Right renal pelvis (tissue), 4 donors: ENCODE measurements at regions not wholly inside any gene's neighbourhood (a gene's known extent, or its start where the extent isn't known, plus 50 kb on each side); places are given as distances from the start of the nearest gene placed in this dataset.

Experiments
- DNase-seq, 4 donors: peaks; one replicate each; pipeline ENCODE4 v3.0.0-alpha.2; 2013; ENCODE audit warnings: low read depth in 4 of 4, low spot score in 3 of 4, missing footprints in 1 of 4

- DNase-seq = no peak
Measured at GRCh38 chr1:217012659-217013058, 289.4 kb upstream of the ESRRG start.

GRCh38 chr1:217011097-217011496 lies 287.9 kb upstream of the ESRRG start:
- DNase-seq = no peak

GRCh38 chr1:217010253-217010652 lies 287.0 kb upstream of the ESRRG start:
- DNase-seq = no peak

- no peak for DNase-seq
Measured at GRCh38 chr1:217009376-217009775, 286.1 kb upstream of the ESRRG start.

GRCh38 chr1:217004776-217005436 lies 281.7 kb upstream of the ESRRG start:
- no peak for DNase-seq

GRCh38 chr1:217003355-217003754 lies 280.1 kb upstream of the ESRRG start:
- no peak for DNase-seq

- DNase-seq = no peak
Measured at GRCh38 chr1:216997831-216998230, 274.6 kb upstream of the ESRRG start.

GRCh38 chr1:216997069-216997468 lies 273.8 kb upstream of the ESRRG start:
- no peak for DNase-seq

GRCh38 chr1:216984536-216984935 lies 261.3 kb upstream of the ESRRG start:
- no peak for DNase-seq

- no peak for DNase-seq
Measured at GRCh38 chr1:216983823-216984222, 260.6 kb upstream of the ESRRG start.

- DNase-seq = no peak
Measured at GRCh38 chr1:216961516-216961915, 238.3 kb upstream of the ESRRG start.

- DNase-seq = no peak
Measured at GRCh38 chr1:216960716-216961115, 237.5 kb upstream of the ESRRG start.

GRCh38 chr1:216958569-216958968 lies 235.3 kb upstream of the ESRRG start:
- DNase-seq = no peak

GRCh38 chr1:216953495-216953894 lies 230.3 kb upstream of the ESRRG start:
- no peak for DNase-seq

GRCh38 chr1:216952864-216953263 lies 229.6 kb upstream of the ESRRG start:
- no peak for DNase-seq

GRCh38 chr1:216945538-216946080 lies 222.4 kb upstream of the ESRRG start:
- DNase-seq = no peak

GRCh38 chr1:216944864-216945510 lies 221.8 kb upstream of the ESRRG start:
- no peak for DNase-seq

GRCh38 chr1:216937491-216937890 lies 214.3 kb upstream of the ESRRG start:
- no peak for DNase-seq

GRCh38 chr1:216936779-216937178 lies 213.6 kb upstream of the ESRRG start:
- no peak for DNase-seq

GRCh38 chr1:216935901-216936300 lies 212.7 kb upstream of the ESRRG start:
- DNase-seq = no peak

- DNase-seq = no peak
Measured at GRCh38 chr1:216932424-216932823, 209.2 kb upstream of the ESRRG start.

- no peak for DNase-seq
Measured at GRCh38 chr1:216929870-216930582, 206.8 kb upstream of the ESRRG start.
